ENCODE measurements at regions not wholly inside any gene's neighbourhood (a gene's known extent, or its start where the extent isn't known, plus 50 kb on each side); places are given as distances from the start of the nearest gene placed in this dataset.

- no peak for DNase-seq (ENCODE audit: low spot score)
Observed at GRCh38 chr2:219998107-219998506, 370.7 kb downstream of the SLC4A3 start.

DNA sequence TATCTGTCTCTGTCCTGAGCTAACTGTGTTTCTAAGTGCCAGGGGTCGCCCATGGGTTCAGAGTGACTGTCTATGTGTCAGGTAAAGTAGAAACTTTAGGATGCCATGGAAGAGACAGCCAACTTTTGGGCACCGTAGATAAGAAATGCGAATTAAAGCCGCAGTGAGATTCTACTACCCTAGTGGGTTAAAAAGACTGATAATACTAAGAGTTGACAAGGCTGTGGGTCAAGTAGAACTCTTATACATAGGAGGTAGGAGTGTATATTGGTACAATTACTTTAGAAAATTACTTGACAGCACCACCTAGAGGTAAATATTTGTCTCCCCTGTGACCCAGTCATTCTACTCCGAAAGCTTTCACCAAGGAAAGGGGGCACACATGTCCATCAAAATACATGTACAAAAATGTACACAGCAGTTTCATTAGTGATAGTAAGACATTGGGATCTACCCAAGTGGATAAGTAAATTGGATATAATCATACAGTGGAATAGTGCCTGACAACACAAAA is 371.3 kb downstream of the SLC4A3 start:
- no peak for DNase-seq (ENCODE audit: low spot score)

DNA sequence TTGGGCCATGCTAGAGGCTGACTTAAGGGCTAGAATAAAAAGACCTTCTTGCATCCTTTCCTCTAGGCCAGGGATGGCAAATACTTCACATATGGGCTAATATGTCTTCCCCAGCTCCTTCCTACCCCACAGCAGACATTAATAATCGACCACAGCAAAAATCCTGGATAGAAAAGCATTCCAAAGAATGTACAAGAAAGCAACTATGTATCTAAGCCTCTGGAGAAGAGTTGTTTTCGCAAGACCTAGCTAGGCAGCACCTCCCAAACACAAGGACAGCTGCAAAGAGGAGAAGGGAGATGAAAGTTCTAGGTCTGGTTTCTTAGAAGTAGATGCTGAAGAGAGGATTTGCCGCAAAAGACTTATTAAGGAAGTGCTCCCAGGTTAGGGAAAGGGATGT is 372.6 kb downstream of the SLC4A3 start:
- DNase-seq (ENCODE audit: low spot score): no peak

DNA sequence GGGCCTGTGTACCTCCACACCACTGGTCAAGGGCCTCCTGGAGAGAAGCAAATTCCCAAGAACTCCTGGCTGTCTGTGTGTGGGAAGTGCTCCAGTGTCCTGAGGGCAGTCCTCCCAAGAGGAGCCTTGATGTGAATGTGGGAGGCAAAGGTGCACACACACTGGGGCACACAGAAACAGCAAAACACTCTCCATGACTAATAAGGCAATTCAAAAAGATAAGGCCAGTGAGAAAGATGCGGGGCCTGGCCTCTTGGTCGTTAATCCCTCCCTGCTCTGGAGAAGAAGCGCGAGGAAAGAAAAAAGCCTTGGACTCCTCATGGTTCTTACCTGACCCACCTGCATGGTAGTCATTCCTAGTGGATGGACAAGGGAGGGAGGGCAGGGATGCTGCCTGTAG is 373.2 kb downstream of the SLC4A3 start:
- DNase-seq (ENCODE audit: low spot score): no peak

- DNase-seq (ENCODE audit: low spot score): no peak
Observed at GRCh38 chr2:220001751-220002150, 374.3 kb downstream of the SLC4A3 start.

DNA sequence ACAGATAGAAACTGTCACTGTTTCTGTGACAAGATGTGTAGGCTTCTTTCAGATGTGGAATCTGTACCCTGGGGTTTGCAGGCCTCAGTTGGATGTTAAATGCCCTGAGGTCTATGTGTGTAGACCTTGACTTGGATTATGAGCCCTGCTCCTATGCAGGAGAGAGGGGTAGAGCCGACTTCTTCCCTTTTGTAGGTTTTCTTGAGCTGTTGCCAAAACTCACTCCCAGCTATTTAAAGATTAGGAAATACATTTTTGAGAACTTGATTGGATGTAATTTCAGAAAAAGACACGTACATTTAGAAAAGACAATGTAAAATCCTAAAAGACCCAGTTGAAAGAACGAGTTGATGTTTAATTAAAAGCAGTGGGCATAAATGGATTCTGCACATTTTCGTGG is 374.8 kb downstream of the SLC4A3 start:
- DNase-seq (ENCODE audit: low spot score): no peak

- no peak for DNase-seq (ENCODE audit: low spot score)
Observed at GRCh38 chr2:220002699-220003098, 375.3 kb downstream of the SLC4A3 start.

- DNase-seq (ENCODE audit: low spot score): no peak
Observed at GRCh38 chr2:220005362-220005761, 377.9 kb downstream of the SLC4A3 start.

- no peak for DNase-seq (ENCODE audit: low spot score)
Observed at GRCh38 chr2:220006152-220006621, 378.8 kb downstream of the SLC4A3 start.

GRCh38 chr2:220011859-220012258 is 384.4 kb downstream of the SLC4A3 start:
- no peak for DNase-seq (ENCODE audit: low spot score)

- DNase-seq (ENCODE audit: low spot score): no peak
Observed at GRCh38 chr2:220014961-220015360, 387.5 kb downstream of the SLC4A3 start.

DNA sequence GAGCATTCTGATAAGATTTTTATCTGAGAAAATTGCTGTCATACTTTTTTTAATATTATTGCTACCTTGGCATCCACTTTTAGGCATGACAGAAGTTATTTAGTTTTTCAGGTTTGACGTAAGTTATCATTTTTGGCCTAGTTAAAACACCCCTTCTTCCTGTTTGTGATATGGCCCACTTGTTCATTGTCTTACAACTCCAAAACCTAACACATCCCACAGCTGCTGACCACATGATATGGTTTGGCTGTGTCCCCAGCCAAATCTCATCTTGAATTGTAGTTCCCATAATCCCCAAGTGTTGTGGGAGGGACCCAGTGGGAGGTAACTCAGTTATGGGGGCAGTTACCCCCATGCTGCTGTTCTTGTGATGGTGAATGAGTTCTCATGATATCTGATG is 388.1 kb downstream of the SLC4A3 start:
- no peak for DNase-seq (ENCODE audit: low spot score)

- DNase-seq (ENCODE audit: low spot score): no peak
Observed at GRCh38 chr2:220025207-220025606, 397.8 kb downstream of the SLC4A3 start.

DNA sequence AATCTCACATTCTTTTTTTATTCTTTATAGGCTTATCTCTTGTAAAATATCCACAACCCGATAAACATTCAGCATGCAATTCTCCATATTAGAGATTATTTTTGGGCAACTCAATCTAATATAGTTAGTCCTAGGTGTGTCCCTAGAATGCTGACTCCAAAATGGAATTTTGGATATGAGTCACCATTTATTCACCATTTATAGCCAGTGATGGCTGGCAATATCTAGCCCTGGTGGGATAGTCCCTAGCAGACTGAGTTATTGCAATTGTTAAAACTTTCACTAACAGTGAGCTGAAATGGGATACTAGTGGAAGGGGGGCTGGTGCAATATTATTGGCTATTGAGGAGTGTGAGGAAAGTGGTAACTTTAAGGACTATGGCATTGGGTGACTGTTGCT is 401.6 kb downstream of the SLC4A3 start:
- DNase-seq (ENCODE audit: low spot score): no peak

- DNase-seq (ENCODE audit: low spot score): no peak
Observed at GRCh38 chr2:220033546-220033945, 406.1 kb downstream of the SLC4A3 start.

DNA sequence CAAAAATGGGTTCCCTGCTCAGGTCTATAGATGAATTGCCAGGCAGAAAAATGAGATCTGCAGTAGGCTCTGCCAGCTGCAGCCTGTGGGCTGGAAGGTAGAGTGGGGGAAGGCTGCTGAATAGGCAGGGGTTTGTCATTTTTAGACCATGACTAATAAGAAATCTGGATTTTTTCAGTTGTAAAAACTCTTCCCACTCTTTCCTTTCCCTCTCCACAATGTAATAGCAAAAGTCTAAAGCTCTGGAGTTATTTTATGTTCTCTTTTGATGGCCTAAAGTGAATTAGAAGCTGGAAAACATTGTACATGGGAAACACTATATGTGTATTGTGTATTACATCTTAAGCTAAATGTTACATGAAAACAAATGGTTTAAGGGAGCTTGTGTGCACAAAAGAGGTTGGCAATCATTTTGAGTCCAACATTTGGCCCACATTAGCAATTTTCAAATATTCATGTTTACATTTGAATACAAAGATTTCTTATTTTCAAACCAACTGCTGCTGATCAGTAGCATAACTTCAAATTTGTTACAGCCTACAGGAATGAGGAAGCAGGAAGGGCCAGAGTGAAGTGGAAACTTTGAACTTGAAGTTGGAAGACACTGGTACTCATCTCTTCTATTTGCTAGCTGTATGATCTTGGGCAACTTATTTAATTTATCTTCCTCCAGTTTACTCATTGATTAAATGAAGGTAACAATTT is 407.1 kb downstream of the SLC4A3 start:
- no peak for DNase-seq (ENCODE audit: low spot score)

DNA sequence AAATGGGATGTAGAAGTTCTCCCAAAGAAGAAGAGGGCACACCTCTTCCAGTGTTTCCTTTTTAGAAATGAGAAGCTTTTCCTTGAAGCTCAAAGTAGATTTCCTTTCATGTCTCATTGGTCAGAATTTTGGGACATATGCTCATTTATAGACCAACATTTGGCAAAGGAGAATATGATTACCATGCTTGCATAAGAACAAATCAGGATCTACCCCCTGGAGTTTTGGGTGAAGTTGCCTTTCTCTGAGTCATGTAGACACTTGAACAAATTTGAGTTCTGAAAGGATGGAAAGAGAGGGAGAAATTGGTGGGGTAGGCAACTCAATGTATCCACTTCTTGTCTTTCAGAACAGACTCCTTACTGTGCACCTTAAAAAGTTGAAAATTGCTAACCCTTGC is 409.0 kb downstream of the SLC4A3 start:
- no peak for DNase-seq (ENCODE audit: low spot score)

GRCh38 chr2:220040346-220040745 is 412.9 kb downstream of the SLC4A3 start:
- DNase-seq (ENCODE audit: low spot score): no peak

DNA sequence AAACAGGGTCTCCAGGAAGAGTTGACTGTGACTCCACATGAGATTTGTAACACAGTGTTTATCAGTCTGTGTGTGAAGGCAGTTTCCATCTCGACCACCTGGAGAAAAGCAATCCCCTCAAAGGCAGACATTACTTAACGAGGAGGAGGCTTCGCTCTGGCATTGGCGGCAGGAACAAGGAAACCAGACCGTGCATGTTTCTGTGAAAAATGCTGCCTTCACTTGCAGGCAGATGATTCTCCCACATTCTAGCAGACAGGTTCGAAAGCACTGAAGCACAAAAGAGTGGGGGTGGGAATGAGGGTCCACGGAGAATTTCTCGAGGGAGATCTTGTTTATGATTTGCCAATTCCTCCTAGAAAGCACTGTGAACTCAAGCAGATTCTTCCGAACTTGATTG is 414.0 kb downstream of the SLC4A3 start:
- DNase-seq (ENCODE audit: low spot score): no peak

DNA sequence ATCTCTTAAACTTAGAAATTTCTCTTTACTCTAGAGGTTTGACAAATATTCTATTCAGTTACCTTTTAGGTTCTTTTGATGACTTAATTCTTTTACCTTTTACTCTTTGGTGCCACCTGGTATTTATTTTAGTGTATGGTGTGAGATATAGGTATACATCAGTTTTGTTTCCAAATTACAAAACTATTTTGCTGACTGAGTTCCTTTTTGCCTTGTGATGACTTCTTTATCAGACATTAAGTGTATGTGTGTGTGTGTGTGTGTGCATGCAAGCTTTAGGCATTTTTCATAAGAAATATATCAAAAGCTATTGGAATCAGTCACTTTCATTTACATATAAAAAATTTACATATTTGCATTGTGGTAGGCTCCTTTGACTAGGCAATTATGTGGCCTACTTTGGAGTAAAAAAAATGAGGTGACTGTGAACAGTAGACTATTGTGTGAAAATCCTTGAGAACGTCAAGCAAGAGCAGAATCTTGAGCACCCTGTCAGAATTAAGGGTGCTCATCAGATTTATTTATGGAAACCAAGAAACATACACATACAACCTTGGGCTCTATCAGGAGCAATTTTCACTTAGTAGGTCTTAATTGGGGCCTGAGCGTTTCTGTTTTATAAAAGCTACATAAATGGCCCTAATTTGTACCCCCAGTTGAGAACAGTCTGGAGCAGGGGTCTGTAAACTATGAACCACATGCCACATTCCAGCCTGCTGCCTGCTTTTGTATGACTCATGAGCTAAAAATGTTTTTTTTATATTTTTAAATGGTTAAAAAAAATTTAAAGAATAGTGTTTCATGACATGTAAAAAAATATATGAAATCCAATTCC is 415.9 kb downstream of the SLC4A3 start:
- no peak for DNase-seq (ENCODE audit: low spot score)

GRCh38 chr2:220043990-220044335 is 416.5 kb downstream of the SLC4A3 start:
- DNase-seq (ENCODE audit: low spot score): no peak

- no peak for DNase-seq (ENCODE audit: low spot score)
Observed at GRCh38 chr2:220044383-220044782, 417.0 kb downstream of the SLC4A3 start.

DNA sequence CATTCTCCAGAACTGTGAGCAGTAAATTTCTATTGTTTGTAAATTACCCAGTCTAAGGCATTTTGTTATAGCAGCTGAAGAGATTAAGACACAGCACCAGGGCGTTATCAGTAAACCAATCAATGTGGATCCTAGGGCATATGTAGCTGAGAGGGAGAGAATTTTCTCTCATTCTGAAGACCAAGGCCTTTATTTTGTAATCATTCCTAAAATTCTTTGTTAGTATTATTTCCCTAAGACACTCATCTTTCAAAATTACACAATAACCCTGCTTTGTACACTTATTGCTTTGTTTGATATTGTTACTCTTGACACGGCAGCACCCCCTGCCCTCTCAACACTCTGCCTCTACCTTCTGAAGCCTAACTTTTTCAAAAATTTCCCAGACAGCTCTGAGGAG is 419.1 kb downstream of the SLC4A3 start:
- DNase-seq (ENCODE audit: low spot score): no peak
